Panc1 (cell line): ENCODE measurements at regions not wholly inside any gene's neighbourhood (a gene's known extent, or its start where the extent isn't known, plus 50 kb on each side); places are given as distances from the start of the nearest gene placed in this dataset.

Experiments used
- ATAC-seq: fragments of 200-7000 bp; cut with Tn5 transposase; 2 replicates; pipeline ENCODE4 v1.9.1; 2020; ENCODE audit warnings: mild to moderate bottlenecking, moderate library complexity
- BruUV-seq: library from RNA; stranded (reverse); fragments of 400-500 nt; replicated peaks from 2 replicates; lab custom pipeline; 2021; lab: Mats Ljungman, UMichigan
- CTCF ChIA-PET: fragments of 300-600 bp; sonication (Branson Sonifier 250); formaldehyde crosslinking; loops from one replicate; lab custom pipeline; 2022; ENCODE audit warnings: antibody characterized with exemption; lab: Charles Lee
- POLR2A ChIA-PET: fragments of 300-600 bp; sonication (Branson Sonifier 250); formaldehyde crosslinking; loops from one replicate; lab custom pipeline; 2022; ENCODE audit warnings: antibody characterized with exemption; lab: Charles Lee
- DNase-seq: peaks from one replicate; pipeline ENCODE4 v3.0.0-alpha.2; 2010; ENCODE audit warnings: low read depth, low spot score
- H3K27ac ChIP-seq: 2 replicates; pipeline ENCODE4 v1.5.1; 2011; ENCODE audit warnings: mild to moderate bottlenecking, low read length, inconsistent platforms
- H3K27me3 ChIP-seq: fragments of 200-500 bp; sonication (Bioruptor generic); 2 replicates; pipeline ENCODE4 v1.6.0; 2014; ENCODE audit warnings: low read length, inconsistent platforms; ENCODE audit not compliant: control insufficient read depth, insufficient read depth
- H3K36me3 ChIP-seq: fragments of 200-500 bp; sonication (Bioruptor generic); 2 replicates; pipeline ENCODE4 v1.5.1; 2014; ENCODE audit warnings: inconsistent platforms, mild to moderate bottlenecking, low read length, moderate library complexity; ENCODE audit not compliant: control insufficient read depth, insufficient read depth
- H3K4me1 ChIP-seq: 2 replicates; pipeline ENCODE4 v1.5.1; 2011; ENCODE audit warnings: inconsistent platforms, mild to moderate bottlenecking, low read length, moderate library complexity; ENCODE audit not compliant: control insufficient read depth, insufficient read depth
- H3K4me3 ChIP-seq, 2 experiments: 2 replicates each; pipeline ENCODE4 v1.5.1; 2011 to 2012; ENCODE audit warnings: low read depth in 2 of 2, low read length in 2 of 2, mild to moderate bottlenecking in 2 of 2, inconsistent platforms in 1 of 2, moderate library complexity in 1 of 2
- H3K9me3 ChIP-seq: fragments of 200-500 bp; sonication (Bioruptor generic); 2 replicates; pipeline ENCODE4 v1.5.1; 2014; ENCODE audit warnings: low read depth, mild to moderate bottlenecking, inconsistent platforms, low read length, moderate library complexity; ENCODE audit not compliant: control insufficient read depth, insufficient read depth
- CTCF ChIP-seq: fragments of 450-650 bp; IDR thresholded peaks from 2 replicates; pipeline ENCODE4 v1.5.1; 2017; ENCODE audit warnings: mild to moderate bottlenecking
- POLR2AphosphoS5 ChIP-seq: IDR thresholded peaks from 2 replicates; pipeline ENCODE4 v1.6.1; 2012; ENCODE audit warnings: mild to moderate bottlenecking, low read depth, low read length, moderate library complexity
- REST ChIP-seq, 2 experiments: IDR thresholded peaks; 2 replicates each; pipeline ENCODE4 v1.6.1; 2011 to 2012; ENCODE audit warnings: low read depth in 2 of 2, control low read depth in 1 of 2, low read length in 1 of 2, mild to moderate bottlenecking in 1 of 2, moderate library complexity in 1 of 2; ENCODE audit not compliant: insufficient read depth in 1 of 2
- SIN3A ChIP-seq: IDR thresholded peaks from 2 replicates; pipeline ENCODE4 v1.6.1; 2012; ENCODE audit warnings: low read depth, mild to moderate bottlenecking, low read length, moderate library complexity, borderline replicate concordance; ENCODE audit not compliant: insufficient read depth
- TCF7L2 ChIP-seq: IDR thresholded peaks from 2 replicates; pipeline ENCODE4 v1.6.1; 2011; ENCODE audit warnings: mild to moderate bottlenecking, low read depth, low read length, inconsistent platforms
- in situ Hi-C: cut with HindIII; loops from 2 replicates; pipeline ENCODE4 v1.10.0; 2016; ENCODE audit warnings: low sequenced_read_pairs, low pct_unique_long_range_greater_than_20kb
- intact Hi-C: fragments of 100-400 bp; cut with micrococcal nuclease; formaldehyde crosslinking; loops from one replicate; pipeline ENCODE4 v1.10.0; 2022; ENCODE audit not compliant: unreplicated experiment

GRCh38 chr17:51510940-51511339 lies 250.6 kb downstream of the UTP18 start:
- intact Hi-C loops: no loop called here
- Histone ChIP-seq H3K4me3 (no peak overlapping the region), H3K27ac (no peak overlapping the region), H3K36me3 (no peaks in the 10 kb centered on the region), H3K27me3 (peaks cover 19% of the 10 kb centered on the region), H3K9me3 (no peaks in the 10 kb centered on the region), H3K4me1 (no peaks in the 10 kb centered on the region)
- no TSS peak for BruUV-seq
- CTCF ChIA-PET: no interaction called here
- in situ Hi-C loops: no loop called here
- POLR2A ChIA-PET: no interaction called here
- no peak for ATAC-seq
- TF ChIP-seq TCF7L2 (no peak), SIN3A (no peak), POLR2AphosphoS5 (no peak), CTCF (no peak), REST (IDR thresholded peaks at IDR 0.05; ENCODE audit: insufficient read depth in 1 of 2, low read depth in 2 of 2, low read length in 1 of 2) (no peak)
- DNase-seq: no peak

GRCh38 chr17:51512220-51512907 lies 252.0 kb downstream of the UTP18 start:
- no peak overlapping the region for H3K27ac ChIP-seq
- no TSS peak for BruUV-seq
- no peaks in the 10 kb centered on the region for H3K4me1 ChIP-seq
- no peak for ATAC-seq
- intact Hi-C loops: no loop called here
- H3K36me3 ChIP-seq: no peaks in the 10 kb centered on the region
- in situ Hi-C loops: no loop called here
- H3K27me3 ChIP-seq: peaks cover 12% of the 10 kb centered on the region
- TF ChIP-seq CTCF (no peak), POLR2AphosphoS5 (no peak), TCF7L2 (no peak), SIN3A (no peak), REST (IDR thresholded peaks at IDR 0.05; ENCODE audit: insufficient read depth in 1 of 2, low read depth in 2 of 2, low read length in 1 of 2) (no peak)
- DNase-seq: no peak
- no peaks in the 10 kb centered on the region for H3K9me3 ChIP-seq
- no peak overlapping the region for H3K4me3 ChIP-seq
- POLR2A ChIA-PET: no interaction called here
- CTCF ChIA-PET: no interaction called here
